ENCODE measurements at regions not wholly inside any gene's neighbourhood (a gene's known extent, or its start where the extent isn't known, plus 50 kb on each side); places are given as distances from the start of the nearest gene placed in this dataset.

DNA sequence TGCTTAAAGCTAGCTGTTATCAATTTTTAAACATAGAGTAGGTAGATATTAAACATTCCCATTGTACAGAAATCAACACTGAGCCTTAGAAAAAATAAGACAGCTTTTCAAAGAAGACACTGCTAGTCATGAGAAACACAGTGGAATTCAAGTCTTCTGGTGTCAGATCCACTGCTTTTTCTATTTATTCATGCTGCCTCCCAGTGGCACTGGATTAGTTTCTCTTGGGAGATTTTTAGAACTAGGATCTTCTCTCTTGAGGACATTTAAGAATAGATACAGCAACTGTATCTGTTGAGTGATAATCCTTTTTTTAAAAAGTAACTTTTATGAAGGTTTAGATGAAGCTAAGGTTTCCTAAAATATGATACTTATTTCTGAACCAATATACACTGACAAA lies 1635.4 kb upstream of the C9orf72 start:
- Histone ChIP-seq H3K4me3 (ENCODE audit: low read depth, low read length) (no peak overlapping the region), H3K27ac (ENCODE audit: extremely low read depth, low read depth, low read length) (no peak overlapping the region), H3K36me3 (ENCODE audit: control insufficient read depth in 2 of 2, insufficient read depth in 1 of 2, low read length in 2 of 2) (no peaks in the 10 kb centered on the region), H3K9me3 (ENCODE audit: control insufficient read depth, insufficient read depth, low read depth, low read length) (no peaks in the 10 kb centered on the region), H3K4me1 (ENCODE audit: control insufficient read depth, insufficient read depth, low read length) (no peaks in the 10 kb centered on the region; the same call in 1 of the 2 replicates)
- POLR2A ChIA-PET = no interaction called here
- TF ChIP-seq ZNF560 (tag by site-specific recombination; IDR thresholded peaks at IDR 0.05; ENCODE audit: borderline replicate concordance) (no peak), ZNF791 (tag by site-specific recombination; IDR thresholded peaks at IDR 0.05) (no peak), ZEB2 (tag by site-specific recombination; IDR thresholded peaks at IDR 0.05) (no peak), ZNF138 (tag by site-specific recombination; IDR thresholded peaks at IDR 0.05; ENCODE audit: borderline replicate concordance) (no peak), ZNF19 (tag by site-specific recombination; IDR thresholded peaks at IDR 0.05; ENCODE audit: low read depth) (no peak), ZNF121 (tag by site-specific recombination; IDR thresholded peaks at IDR 0.05) (no peak), ZNF10 (tag by site-specific recombination; IDR thresholded peaks at IDR 0.05) (no peak), EGR2 (tag by site-specific recombination; IDR thresholded peaks at IDR 0.05; ENCODE audit: low read depth) (no peak), SP2 (tag by site-specific recombination; IDR thresholded peaks at IDR 0.05) (no peak), ZSCAN30 (tag by site-specific recombination; IDR thresholded peaks at IDR 0.05) (no peak), ZNF433 (tag by site-specific recombination; IDR thresholded peaks at IDR 0.05; ENCODE audit: low read depth) (no peak), YY2 (tag by site-specific recombination; IDR thresholded peaks at IDR 0.05) (no peak), ZNF664 (tag by site-specific recombination; IDR thresholded peaks at IDR 0.05) (no peak), ZNF214 (tag by site-specific recombination; IDR thresholded peaks at IDR 0.05; ENCODE audit: borderline replicate concordance) (no peak), TRIM28 (IDR thresholded peaks at IDR 0.05; ENCODE audit: borderline replicate concordance, low read length) (no peak)
- TF ChIP-seq, protein P1, sequence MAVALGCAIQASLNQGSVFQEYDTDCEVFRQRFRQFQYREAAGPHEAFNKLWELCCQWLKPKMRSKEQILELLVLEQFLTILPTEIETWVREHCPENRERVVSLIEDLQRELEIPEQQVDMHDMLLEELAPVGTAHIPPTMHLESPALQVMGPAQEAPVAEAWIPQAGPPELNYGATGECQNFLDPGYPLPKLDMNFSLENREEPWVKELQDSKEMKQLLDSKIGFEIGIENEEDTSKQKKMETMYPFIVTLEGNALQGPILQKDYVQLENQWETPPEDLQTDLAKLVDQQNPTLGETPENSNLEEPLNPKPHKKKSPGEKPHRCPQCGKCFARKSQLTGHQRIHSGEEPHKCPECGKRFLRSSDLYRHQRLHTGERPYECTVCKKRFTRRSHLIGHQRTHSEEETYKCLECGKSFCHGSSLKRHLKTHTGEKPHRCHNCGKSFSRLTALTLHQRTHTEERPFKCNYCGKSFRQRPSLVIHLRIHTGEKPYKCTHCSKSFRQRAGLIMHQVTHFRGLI (tag by site-specific recombination; IDR thresholded peaks at IDR 0.05) = no peak
- TF ChIP-seq, protein P2, sequence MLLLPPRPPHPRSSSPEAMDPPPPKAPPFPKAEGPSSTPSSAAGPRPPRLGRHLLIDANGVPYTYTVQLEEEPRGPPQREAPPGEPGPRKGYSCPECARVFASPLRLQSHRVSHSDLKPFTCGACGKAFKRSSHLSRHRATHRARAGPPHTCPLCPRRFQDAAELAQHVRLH (tag by site-specific recombination; IDR thresholded peaks at IDR 0.05) = no peak
- CTCF ChIA-PET = no interaction called here

DNA sequence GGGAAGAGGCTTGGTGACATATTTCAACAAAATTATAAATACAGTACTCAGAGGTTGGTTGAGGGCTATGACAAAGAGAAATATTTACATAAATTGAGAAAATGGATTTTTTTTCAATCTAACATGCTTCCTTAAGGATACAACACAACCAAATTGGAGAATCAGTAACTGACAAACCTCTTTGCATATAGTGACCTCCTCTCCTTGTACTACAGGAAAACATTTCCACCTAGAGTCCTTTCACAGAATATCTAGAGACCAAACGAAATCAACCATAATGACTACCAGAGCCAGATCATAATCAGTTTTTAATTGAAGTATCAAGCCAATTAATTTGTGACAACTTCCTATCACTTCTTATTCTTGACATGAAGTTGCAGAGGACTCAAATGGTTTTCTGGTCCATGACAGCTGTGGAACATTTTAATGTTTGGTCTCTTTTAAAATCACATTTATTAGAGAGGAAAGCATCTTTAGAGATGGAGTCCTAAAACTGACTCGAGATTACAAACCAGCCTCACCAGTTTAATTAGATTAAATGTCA lies 1636.5 kb upstream of the C9orf72 start:
- no peak overlapping the region for H3K4me3 ChIP-seq (ENCODE audit: low read depth, low read length)
- POLR2A ChIA-PET = no interaction called here
- H3K27ac ChIP-seq (ENCODE audit: extremely low read depth, low read depth, low read length) = no peak overlapping the region
- TF ChIP-seq, protein P3, sequence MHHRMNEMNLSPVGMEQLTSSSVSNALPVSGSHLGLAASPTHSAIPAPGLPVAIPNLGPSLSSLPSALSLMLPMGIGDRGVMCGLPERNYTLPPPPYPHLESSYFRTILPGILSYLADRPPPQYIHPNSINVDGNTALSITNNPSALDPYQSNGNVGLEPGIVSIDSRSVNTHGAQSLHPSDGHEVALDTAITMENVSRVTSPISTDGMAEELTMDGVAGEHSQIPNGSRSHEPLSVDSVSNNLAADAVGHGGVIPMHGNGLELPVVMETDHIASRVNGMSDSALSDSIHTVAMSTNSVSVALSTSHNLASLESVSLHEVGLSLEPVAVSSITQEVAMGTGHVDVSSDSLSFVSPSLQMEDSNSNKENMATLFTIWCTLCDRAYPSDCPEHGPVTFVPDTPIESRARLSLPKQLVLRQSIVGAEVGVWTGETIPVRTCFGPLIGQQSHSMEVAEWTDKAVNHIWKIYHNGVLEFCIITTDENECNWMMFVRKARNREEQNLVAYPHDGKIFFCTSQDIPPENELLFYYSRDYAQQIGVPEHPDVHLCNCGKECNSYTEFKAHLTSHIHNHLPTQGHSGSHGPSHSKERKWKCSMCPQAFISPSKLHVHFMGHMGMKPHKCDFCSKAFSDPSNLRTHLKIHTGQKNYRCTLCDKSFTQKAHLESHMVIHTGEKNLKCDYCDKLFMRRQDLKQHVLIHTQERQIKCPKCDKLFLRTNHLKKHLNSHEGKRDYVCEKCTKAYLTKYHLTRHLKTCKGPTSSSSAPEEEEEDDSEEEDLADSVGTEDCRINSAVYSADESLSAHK (tag by site-specific recombination; IDR thresholded peaks at IDR 0.05) = no peak
- TF ChIP-seq ZNF121 (tag by site-specific recombination; IDR thresholded peaks at IDR 0.05) (no peak), ZNF10 (tag by site-specific recombination; IDR thresholded peaks at IDR 0.05) (no peak), SCRT1 (tag by site-specific recombination; IDR thresholded peaks at IDR 0.05; ENCODE audit: borderline replicate concordance) (no peak), ZNF830 (tag by site-specific recombination; IDR thresholded peaks at IDR 0.05; ENCODE audit: low read depth) (no peak), ZNF76 (tag by site-specific recombination; IDR thresholded peaks at IDR 0.05; ENCODE audit: borderline replicate concordance, low read depth) (no peak), ZFP3 (tag by site-specific recombination; IDR thresholded peaks at IDR 0.05; ENCODE audit: low read depth) (no peak), ZNF837 (tag by site-specific recombination; IDR thresholded peaks at IDR 0.05) (no peak)
- TF ChIP-seq, protein P4, sequence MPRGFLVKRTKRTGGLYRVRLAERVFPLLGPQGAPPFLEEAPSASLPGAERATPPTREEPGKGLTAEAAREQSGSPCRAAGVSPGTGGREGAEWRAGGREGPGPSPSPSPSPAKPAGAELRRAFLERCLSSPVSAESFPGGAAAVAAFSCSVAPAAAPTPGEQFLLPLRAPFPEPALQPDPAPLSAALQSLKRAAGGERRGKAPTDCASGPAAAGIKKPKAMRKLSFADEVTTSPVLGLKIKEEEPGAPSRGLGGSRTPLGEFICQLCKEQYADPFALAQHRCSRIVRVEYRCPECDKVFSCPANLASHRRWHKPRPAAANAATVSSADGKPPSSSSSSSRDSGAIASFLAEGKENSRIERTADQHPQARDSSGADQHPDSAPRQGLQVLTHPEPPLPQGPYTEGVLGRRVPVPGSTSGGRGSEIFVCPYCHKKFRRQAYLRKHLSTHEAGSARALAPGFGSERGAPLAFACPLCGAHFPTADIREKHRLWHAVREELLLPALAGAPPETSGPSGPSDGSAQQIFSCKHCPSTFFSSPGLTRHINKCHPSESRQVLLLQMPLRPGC (tag by site-specific recombination; IDR thresholded peaks at IDR 0.05) = no peak
- TF ChIP-seq, protein P5, sequence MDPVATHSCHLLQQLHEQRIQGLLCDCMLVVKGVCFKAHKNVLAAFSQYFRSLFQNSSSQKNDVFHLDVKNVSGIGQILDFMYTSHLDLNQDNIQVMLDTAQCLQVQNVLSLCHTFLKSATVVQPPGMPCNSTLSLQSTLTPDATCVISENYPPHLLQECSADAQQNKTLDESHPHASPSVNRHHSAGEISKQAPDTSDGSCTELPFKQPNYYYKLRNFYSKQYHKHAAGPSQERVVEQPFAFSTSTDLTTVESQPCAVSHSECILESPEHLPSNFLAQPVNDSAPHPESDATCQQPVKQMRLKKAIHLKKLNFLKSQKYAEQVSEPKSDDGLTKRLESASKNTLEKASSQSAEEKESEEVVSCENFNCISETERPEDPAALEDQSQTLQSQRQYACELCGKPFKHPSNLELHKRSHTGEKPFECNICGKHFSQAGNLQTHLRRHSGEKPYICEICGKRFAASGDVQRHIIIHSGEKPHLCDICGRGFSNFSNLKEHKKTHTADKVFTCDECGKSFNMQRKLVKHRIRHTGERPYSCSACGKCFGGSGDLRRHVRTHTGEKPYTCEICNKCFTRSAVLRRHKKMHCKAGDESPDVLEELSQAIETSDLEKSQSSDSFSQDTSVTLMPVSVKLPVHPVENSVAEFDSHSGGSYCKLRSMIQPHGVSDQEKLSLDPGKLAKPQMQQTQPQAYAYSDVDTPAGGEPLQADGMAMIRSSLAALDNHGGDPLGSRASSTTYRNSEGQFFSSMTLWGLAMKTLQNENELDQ (tag by site-specific recombination; IDR thresholded peaks at IDR 0.05; ENCODE audit: low read depth) = no peak
- TF ChIP-seq, protein P6, sequence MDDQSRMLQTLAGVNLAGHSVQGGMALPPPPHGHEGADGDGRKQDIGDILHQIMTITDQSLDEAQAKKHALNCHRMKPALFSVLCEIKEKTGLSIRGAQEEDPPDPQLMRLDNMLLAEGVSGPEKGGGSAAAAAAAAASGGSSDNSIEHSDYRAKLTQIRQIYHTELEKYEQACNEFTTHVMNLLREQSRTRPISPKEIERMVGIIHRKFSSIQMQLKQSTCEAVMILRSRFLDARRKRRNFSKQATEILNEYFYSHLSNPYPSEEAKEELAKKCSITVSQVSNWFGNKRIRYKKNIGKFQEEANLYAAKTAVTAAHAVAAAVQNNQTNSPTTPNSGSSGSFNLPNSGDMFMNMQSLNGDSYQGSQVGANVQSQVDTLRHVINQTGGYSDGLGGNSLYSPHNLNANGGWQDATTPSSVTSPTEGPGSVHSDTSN (CRISPR knock-in tag; IDR thresholded peaks at IDR 0.05) = no peak

More for the DNA sequence above, 1636.5 kb upstream of the C9orf72 start:
- Histone ChIP-seq H3K36me3 (ENCODE audit: control insufficient read depth in 2 of 2, insufficient read depth in 1 of 2, low read length in 2 of 2) (no peaks in the 10 kb centered on the region), H3K4me1 (ENCODE audit: control insufficient read depth, insufficient read depth, low read length) (no peaks in the 10 kb centered on the region; the same call in 1 of the 2 replicates), H3K9me3 (ENCODE audit: control insufficient read depth, insufficient read depth, low read depth, low read length) (no peaks in the 10 kb centered on the region)
- CTCF ChIA-PET = interaction anchor here (0.7 kb wide), 1 partner anchor 35 kb away, joined by 5 read pairs; no protein-coding TSS in a partner anchor

Measured in HEK293 (cell line).